IMR-90 (cell line): ENCODE measurements at regions not wholly inside any gene's neighbourhood (a gene's known extent, or its start where the extent isn't known, plus 50 kb on each side); places are given as distances from the start of the nearest gene placed in this dataset.
A peak's percentile ranks its signal among the peaks of the same experiment; 100 is the strongest.

Source experiments
- ATAC-seq: fragments of 200-7000 bp; cut with Tn5 transposase; 2 replicates; pipeline ENCODE4 v1.9.1; 2020; ENCODE audit warnings: low read depth, mild to moderate bottlenecking, moderate library complexity
- BruUV-seq: library from RNA; stranded (reverse); fragments of 400-500 nt; replicated peaks from 2 replicates; lab custom pipeline; 2021; lab: Mats Ljungman, UMichigan
- CTCF ChIA-PET: fragments of 300-600 bp; formaldehyde crosslinking; extraction: SDS; loops from one replicate; lab custom pipeline; 2021; ENCODE audit warnings: antibody characterized with exemption; lab: Yijun Ruan, JAX
- POLR2A ChIA-PET: fragments of 300-600 bp; sonication (Branson Sonifier 250); formaldehyde crosslinking; loops from one replicate; lab custom pipeline; 2022; ENCODE audit warnings: antibody characterized with exemption; ENCODE audit not compliant: unreplicated experiment; lab: Charles Lee
- DNase-seq: peaks from one replicate; pipeline ENCODE4 v3.0.0; 2013
- H2AFZ ChIP-seq: replicated peaks from 2 replicates; pipeline ENCODE3; 2013; ENCODE audit warnings: low read length, mild to moderate bottlenecking; ENCODE audit not compliant: poor library complexity
- H2AK5ac ChIP-seq: 2 replicates; pipeline ENCODE4 v1.6.1; 2013; ENCODE audit warnings: low read depth, low read length, inconsistent platforms
- H2AK9ac ChIP-seq: replicated peaks from 2 replicates; pipeline ENCODE3; 2013; ENCODE audit warnings: mild to moderate bottlenecking, low read depth, low read length, moderate library complexity; ENCODE audit not compliant: poor library complexity
- H2BK120ac ChIP-seq: 2 replicates; pipeline ENCODE4 v1.6.1; 2013; ENCODE audit warnings: low read depth, low read length, inconsistent platforms
- H2BK15ac ChIP-seq: 3 replicates; pipeline ENCODE4 v1.6.1; 2013; ENCODE audit warnings: low read depth, low read length, inconsistent platforms
- H2BK20ac ChIP-seq: 2 replicates; pipeline ENCODE4 v1.6.1; 2013; ENCODE audit warnings: low read depth, mild to moderate bottlenecking, inconsistent platforms, low read length, moderate library complexity
- H2BK5ac ChIP-seq: 2 replicates; pipeline ENCODE4 v1.6.1; 2013; ENCODE audit warnings: mild to moderate bottlenecking, low read depth, low read length, inconsistent platforms; ENCODE audit not compliant: poor library complexity, severe bottlenecking
- H3K14ac ChIP-seq: replicated peaks from 2 replicates; pipeline ENCODE4 v1.6.1; 2013; ENCODE audit warnings: low read depth, low read length, inconsistent platforms
- H3K18ac ChIP-seq: 2 replicates; pipeline ENCODE4 v1.6.1; 2013; ENCODE audit warnings: low read depth, low read length, control low read depth
- H3K23ac ChIP-seq: 2 replicates; pipeline ENCODE4 v1.6.1; 2013; ENCODE audit warnings: low read depth, low read length, inconsistent platforms
- H3K27ac ChIP-seq: 2 replicates; pipeline ENCODE4 v1.5.1; 2013; ENCODE audit warnings: mild to moderate bottlenecking, control low read depth, low read length; ENCODE audit not compliant: insufficient read depth
- H3K27me3 ChIP-seq: 2 replicates; pipeline ENCODE4 v1.6.1; 2013; ENCODE audit warnings: low read length; ENCODE audit not compliant: control insufficient read depth, insufficient read depth
- H3K36me3 ChIP-seq: 2 replicates; pipeline ENCODE4 v1.6.1; 2013; ENCODE audit warnings: low read length, mixed read lengths; ENCODE audit not compliant: control insufficient read depth, insufficient read depth
- H3K4ac ChIP-seq: 2 replicates; pipeline ENCODE4 v1.6.1; 2013; ENCODE audit warnings: low read depth, low read length, inconsistent platforms
- H3K4me1 ChIP-seq: 2 replicates; pipeline ENCODE4 v1.6.1; 2013; ENCODE audit warnings: low read length, mixed read lengths; ENCODE audit not compliant: control insufficient read depth, insufficient read depth
- H3K4me2 ChIP-seq: 2 replicates; pipeline ENCODE4 v1.6.1; 2013; ENCODE audit warnings: low read depth, mild to moderate bottlenecking, control low read depth, low read length, moderate library complexity
- H3K4me3 ChIP-seq: 2 replicates; pipeline ENCODE4 v1.5.1; 2013; ENCODE audit warnings: low read depth, mild to moderate bottlenecking, control low read depth, low read length, moderate library complexity; ENCODE audit not compliant: insufficient read depth
- H3K56ac ChIP-seq: 2 replicates; pipeline ENCODE4 v1.6.1; 2013; ENCODE audit warnings: low read length, inconsistent platforms; ENCODE audit not compliant: insufficient read depth; ENCODE audit errors: extremely low read depth
- H3K79me1 ChIP-seq, 2 experiments: 2 replicates each; pipeline ENCODE4 v1.6.1; 2013; ENCODE audit warnings: low read length in 2 of 2, inconsistent platforms in 1 of 2, low read depth in 1 of 2
- H3K9ac ChIP-seq: 2 replicates; pipeline ENCODE4 v1.6.1; 2013; ENCODE audit warnings: low read depth, low read length, control low read depth
- H3K9me1 ChIP-seq: 2 replicates; pipeline ENCODE4 v1.6.1; 2013; ENCODE audit warnings: low read length, inconsistent platforms; ENCODE audit not compliant: insufficient read depth
- H3K9me3 ChIP-seq: 2 replicates; pipeline ENCODE4 v1.6.1; 2013; ENCODE audit warnings: low read length; ENCODE audit not compliant: control insufficient read depth, insufficient read depth
- H4K20me1 ChIP-seq: 2 replicates; pipeline ENCODE4 v1.6.1; 2013; ENCODE audit warnings: low read length, inconsistent platforms; ENCODE audit not compliant: insufficient read depth
- H4K5ac ChIP-seq: 2 replicates; pipeline ENCODE4 v1.6.1; 2013; ENCODE audit warnings: mild to moderate bottlenecking, low read depth, low read length, control low read depth
- H4K8ac ChIP-seq, 2 experiments: 2 replicates each; pipeline ENCODE4 v1.6.1; 2013; ENCODE audit warnings: low read depth in 2 of 2, low read length in 2 of 2, control low read depth in 1 of 2, inconsistent platforms in 1 of 2
- H4K91ac ChIP-seq: 2 replicates; pipeline ENCODE4 v1.6.1; 2013; ENCODE audit warnings: low read depth, low read length, inconsistent platforms; ENCODE audit not compliant: insufficient read depth
- BHLHE40 ChIP-seq: fragments of 150-350 bp; IDR thresholded peaks from 2 replicates; pipeline ENCODE4 v1.6.1; 2016; ENCODE audit warnings: mild to moderate bottlenecking, low read depth, low read length
- CEBPB ChIP-seq: IDR thresholded peaks from 2 replicates; pipeline ENCODE4 v1.6.1; 2012; ENCODE audit warnings: low read depth, low read length, improper control_type of control experiment
- CHD1 ChIP-seq: IDR thresholded peaks from 2 replicates; pipeline ENCODE4 v1.6.1; 2012; ENCODE audit warnings: low read depth, low read length, improper control_type of control experiment
- FOS ChIP-seq: fragments of 150-350 bp; IDR thresholded peaks from 2 replicates; pipeline ENCODE4 v1.6.1; 2016; ENCODE audit warnings: low read depth, low read length
- MAFK ChIP-seq: IDR thresholded peaks from 2 replicates; pipeline ENCODE4 v1.6.1; 2012; ENCODE audit warnings: low read depth, low read length, improper control_type of control experiment
- MAZ ChIP-seq: IDR thresholded peaks from 2 replicates; pipeline ENCODE4 v1.6.1; 2012; ENCODE audit warnings: low read depth, mild to moderate bottlenecking, low read length, improper control_type of control experiment, moderate library complexity, borderline replicate concordance
- MXI1 ChIP-seq: IDR thresholded peaks from 2 replicates; pipeline ENCODE4 v1.6.1; 2012; ENCODE audit warnings: low read depth, mild to moderate bottlenecking, low read length, moderate library complexity, borderline replicate concordance
- NFE2L2 ChIP-seq: fragments of 150-350 bp; IDR thresholded peaks from 2 replicates; pipeline ENCODE4 v1.6.1; 2016; ENCODE audit warnings: low read depth, mild to moderate bottlenecking, low read length
- POLR2A ChIP-seq: IDR thresholded peaks from 2 replicates; pipeline ENCODE4 v1.6.1; 2012; ENCODE audit warnings: mild to moderate bottlenecking, low read depth, low read length
- RAD21 ChIP-seq: IDR thresholded peaks from 2 replicates; pipeline ENCODE4 v1.6.1; 2012; ENCODE audit warnings: low read length, improper control_type of control experiment
- RCOR1 ChIP-seq: IDR thresholded peaks from 2 replicates; pipeline ENCODE4 v1.6.1; 2012; ENCODE audit warnings: mild to moderate bottlenecking, low read length, improper control_type of control experiment; ENCODE audit not compliant: insufficient replicate concordance
- RFX5 ChIP-seq: IDR thresholded peaks from 2 replicates; pipeline ENCODE4 v1.8.0; 2012; ENCODE audit warnings: low read depth, mild to moderate bottlenecking, low read length, moderate library complexity
- SMC3 ChIP-seq: fragments of 150-350 bp; IDR thresholded peaks from 2 replicates; pipeline ENCODE4 v1.6.1; 2016; ENCODE audit warnings: low read depth, mild to moderate bottlenecking, antibody characterized with exemption, low read length, moderate library complexity
- WGBS, 2 experiments: methylation state at CpG; one replicate each; pipeline versions ENCODE4 v1.1.5 to v1.1.7; 2013; ENCODE audit warnings: missing lambda C conversion rate in 2 of 2; ENCODE audit not compliant: insufficient read length in 1 of 2; ENCODE audit errors: extremely low coverage in 2 of 2; 5-methylcytosine and 5-hydroxymethylcytosine counted together
- dilution Hi-C: fragments of 300-500 bp; cut with HindIII; formaldehyde crosslinking; loops from one replicate; pipeline ENCODE4 v1.14.3; 2018; ENCODE audit warnings: low sequenced_read_pairs; ENCODE audit not compliant: unreplicated experiment
- in situ Hi-C: fragments of 300-500 bp; cut with MboI; formaldehyde crosslinking; loops from 3 replicates; pipeline ENCODE4 v1.14.3; 2019; ENCODE audit warnings: low sequenced_read_pairs, inconsistent platforms, mixed read lengths
- intact Hi-C: fragments of 100-400 bp; cut with micrococcal nuclease; formaldehyde crosslinking; loops from 2 replicates; pipeline ENCODE4 v1.10.0; 2022
- TF ChIP-seq, protein P1 (sequence below): conservative IDR thresholded peaks from 2 replicates; pipeline ENCODE4 v1.5.1; 2012; ENCODE audit warnings: mild to moderate bottlenecking, low read depth, low read length, improper control_type of control experiment
- TF ChIP-seq, protein P2 (sequence below): fragments of 150-350 bp; IDR thresholded peaks from 2 replicates; pipeline ENCODE4 v1.6.1; 2017; ENCODE audit warnings: mild to moderate bottlenecking, antibody characterized with exemption, low read length, low read depth
- TF ChIP-seq, protein P3 (sequence below): fragments of 150-350 bp; IDR thresholded peaks from 2 replicates; pipeline ENCODE4 v1.6.1; 2016; ENCODE audit warnings: low read depth, mild to moderate bottlenecking, low read length, moderate library complexity, borderline replicate concordance

DNA sequence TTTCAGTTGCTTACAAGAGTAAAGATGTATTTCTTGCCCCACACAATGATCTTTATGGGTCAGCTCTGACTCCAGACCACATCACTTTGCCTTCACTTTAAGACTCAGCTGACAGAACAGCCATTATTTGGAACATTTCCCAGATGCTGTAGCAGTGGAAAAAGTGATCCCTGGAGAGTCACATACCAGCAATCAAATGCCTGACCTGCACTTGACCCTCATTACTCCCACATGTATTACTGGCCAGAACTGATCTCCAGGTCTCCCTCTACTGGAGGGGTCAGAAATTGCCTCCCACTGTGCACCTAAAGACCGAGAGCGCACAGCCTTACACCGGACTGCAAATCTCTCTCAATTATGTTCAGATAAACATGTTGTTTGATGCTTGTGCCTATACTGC is 88.6 kb upstream of the ZNF385D start:
- POLR2A ChIA-PET = no interaction called here
- H3K4me2 ChIP-seq = no peak overlapping the region

More for the DNA sequence above, 88.6 kb upstream of the ZNF385D start:
- Histone ChIP-seq H3K9me3 (no peaks in the 10 kb centered on the region), H3K9ac (no peak overlapping the region), H2BK15ac (no peak overlapping the region), H2BK20ac (no peak overlapping the region), H3K56ac (no peak overlapping the region), H3K4me1 (no peaks in the 10 kb centered on the region), H3K27ac (no peak overlapping the region), H3K4ac (no peak overlapping the region), H3K9me1 (no peaks in the 10 kb centered on the region), H4K20me1 (no peaks in the 10 kb centered on the region), H2BK5ac (no peak overlapping the region), H3K79me1 (no peaks in the 10 kb centered on the region), H2AK5ac (no peak overlapping the region), H3K18ac (no peak overlapping the region), H3K27me3 (no peaks in the 10 kb centered on the region), H4K8ac (no peak overlapping the region), H3K4me3 (no peak overlapping the region), H3K14ac (no peak overlapping the region), H3K36me3 (no peaks in the 10 kb centered on the region), H4K91ac (no peak overlapping the region), H2AK9ac (no peak overlapping the region), H2BK120ac (no peak overlapping the region), H4K5ac (no peak overlapping the region), H2AFZ (no peak overlapping the region), H3K23ac (no peak overlapping the region)
- dilution Hi-C loops (no loop called here), in situ Hi-C loops (no loop called here), intact Hi-C loops (no loop called here)
- CTCF ChIA-PET = no interaction called here
- WGBS, 2 experiments = no CpG with 5 or more reads among the region's 3 CpGs
- DNase-seq (peak; percentile 53), ATAC-seq (0 out of 2 replicates have a peak, but pooled peaks have one; percentile 11)
- BruUV-seq = no TSS peak
- TF ChIP-seq RAD21 (no peak), CEBPB (no peak), SMC3 (no peak), MAZ (no peak), RFX5 (no peak), FOS (no peak), MXI1 (no peak), BHLHE40 (no peak), MAFK (no peak), CHD1 (no peak), POLR2A (no peak), RCOR1 (no peak), NFE2L2 (no peak)
- TF ChIP-seq, protein P1, sequence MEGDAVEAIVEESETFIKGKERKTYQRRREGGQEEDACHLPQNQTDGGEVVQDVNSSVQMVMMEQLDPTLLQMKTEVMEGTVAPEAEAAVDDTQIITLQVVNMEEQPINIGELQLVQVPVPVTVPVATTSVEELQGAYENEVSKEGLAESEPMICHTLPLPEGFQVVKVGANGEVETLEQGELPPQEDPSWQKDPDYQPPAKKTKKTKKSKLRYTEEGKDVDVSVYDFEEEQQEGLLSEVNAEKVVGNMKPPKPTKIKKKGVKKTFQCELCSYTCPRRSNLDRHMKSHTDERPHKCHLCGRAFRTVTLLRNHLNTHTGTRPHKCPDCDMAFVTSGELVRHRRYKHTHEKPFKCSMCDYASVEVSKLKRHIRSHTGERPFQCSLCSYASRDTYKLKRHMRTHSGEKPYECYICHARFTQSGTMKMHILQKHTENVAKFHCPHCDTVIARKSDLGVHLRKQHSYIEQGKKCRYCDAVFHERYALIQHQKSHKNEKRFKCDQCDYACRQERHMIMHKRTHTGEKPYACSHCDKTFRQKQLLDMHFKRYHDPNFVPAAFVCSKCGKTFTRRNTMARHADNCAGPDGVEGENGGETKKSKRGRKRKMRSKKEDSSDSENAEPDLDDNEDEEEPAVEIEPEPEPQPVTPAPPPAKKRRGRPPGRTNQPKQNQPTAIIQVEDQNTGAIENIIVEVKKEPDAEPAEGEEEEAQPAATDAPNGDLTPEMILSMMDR = no peak; the same call in 1 of the 2 replicates
- TF ChIP-seq, protein P2, sequence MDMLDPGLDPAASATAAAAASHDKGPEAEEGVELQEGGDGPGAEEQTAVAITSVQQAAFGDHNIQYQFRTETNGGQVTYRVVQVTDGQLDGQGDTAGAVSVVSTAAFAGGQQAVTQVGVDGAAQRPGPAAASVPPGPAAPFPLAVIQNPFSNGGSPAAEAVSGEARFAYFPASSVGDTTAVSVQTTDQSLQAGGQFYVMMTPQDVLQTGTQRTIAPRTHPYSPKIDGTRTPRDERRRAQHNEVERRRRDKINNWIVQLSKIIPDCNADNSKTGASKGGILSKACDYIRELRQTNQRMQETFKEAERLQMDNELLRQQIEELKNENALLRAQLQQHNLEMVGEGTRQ = no peak
- TF ChIP-seq, protein P3, sequence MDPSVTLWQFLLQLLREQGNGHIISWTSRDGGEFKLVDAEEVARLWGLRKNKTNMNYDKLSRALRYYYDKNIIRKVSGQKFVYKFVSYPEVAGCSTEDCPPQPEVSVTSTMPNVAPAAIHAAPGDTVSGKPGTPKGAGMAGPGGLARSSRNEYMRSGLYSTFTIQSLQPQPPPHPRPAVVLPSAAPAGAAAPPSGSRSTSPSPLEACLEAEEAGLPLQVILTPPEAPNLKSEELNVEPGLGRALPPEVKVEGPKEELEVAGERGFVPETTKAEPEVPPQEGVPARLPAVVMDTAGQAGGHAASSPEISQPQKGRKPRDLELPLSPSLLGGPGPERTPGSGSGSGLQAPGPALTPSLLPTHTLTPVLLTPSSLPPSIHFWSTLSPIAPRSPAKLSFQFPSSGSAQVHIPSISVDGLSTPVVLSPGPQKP = no peak
